Colonic mucosa (tissue), 4 donors: ENCODE measurements at regions not wholly inside any gene's neighbourhood (a gene's known extent, or its start where the extent isn't known, plus 50 kb on each side); places are given as distances from the start of the nearest gene placed in this dataset.

Source experiments
- DNase-seq: peaks from one replicate; pipeline ENCODE4 v3.0.0-alpha.2; 2020
- H3K27ac ChIP-seq: fragments of 200-600 bp; one replicate; pipeline ENCODE4 v1.8.0; 2021
- H3K27me3 ChIP-seq: fragments of 200-600 bp; one replicate; pipeline ENCODE4 v1.8.0; 2021
- H3K36me3 ChIP-seq: fragments of 200-600 bp; one replicate; pipeline ENCODE4 v1.8.0; 2021
- H3K4me1 ChIP-seq: fragments of 200-600 bp; one replicate; pipeline ENCODE4 v1.8.0; 2021; ENCODE audit warnings: mild to moderate bottlenecking
- H3K4me3 ChIP-seq: fragments of 200-600 bp; one replicate; pipeline ENCODE4 v1.8.0; 2021
- H3K9ac ChIP-seq, 2 donors: one replicate each; pipeline ENCODE4 v1.7.0; 2013; ENCODE audit warnings: control low read depth in 2 of 2, low read depth in 2 of 2, low read length in 2 of 2
- H3K9me3 ChIP-seq: fragments of 200-600 bp; one replicate; pipeline ENCODE4 v1.8.0; 2021
- CTCF ChIP-seq: fragments of 200-600 bp; IDR thresholded peaks from one replicate; pipeline ENCODE4 v1.8.0; 2022; ENCODE audit warnings: antibody characterized with exemption, mild to moderate bottlenecking
- intact Hi-C: fragments of 100-400 bp; cut with DNase I; formaldehyde crosslinking; loops from one replicate; pipeline ENCODE4 v1.14.1; 2022
- donor health status: healthy.
- donor health status: DM: no; HTN: no; CAD: no.
- donor health status: DM: no; HTN: no; CAD: no.

GRCh38 chr10:3943695-3944257, 158.8 kb upstream of the KLF6 start:
- Histone ChIP-seq H3K4me3 (no peak overlapping the region), H3K9ac (no peak overlapping the region), H3K9me3 (no peaks in the 10 kb centered on the region), H3K36me3 (no peaks in the 10 kb centered on the region), H3K27ac (no peak overlapping the region), H3K4me1 (no peaks in the 10 kb centered on the region), H3K27me3 (no peaks in the 10 kb centered on the region)
- TF ChIP-seq CTCF: no peak
- intact Hi-C loops: no loop called here
- DNase-seq: no peak

DNA sequence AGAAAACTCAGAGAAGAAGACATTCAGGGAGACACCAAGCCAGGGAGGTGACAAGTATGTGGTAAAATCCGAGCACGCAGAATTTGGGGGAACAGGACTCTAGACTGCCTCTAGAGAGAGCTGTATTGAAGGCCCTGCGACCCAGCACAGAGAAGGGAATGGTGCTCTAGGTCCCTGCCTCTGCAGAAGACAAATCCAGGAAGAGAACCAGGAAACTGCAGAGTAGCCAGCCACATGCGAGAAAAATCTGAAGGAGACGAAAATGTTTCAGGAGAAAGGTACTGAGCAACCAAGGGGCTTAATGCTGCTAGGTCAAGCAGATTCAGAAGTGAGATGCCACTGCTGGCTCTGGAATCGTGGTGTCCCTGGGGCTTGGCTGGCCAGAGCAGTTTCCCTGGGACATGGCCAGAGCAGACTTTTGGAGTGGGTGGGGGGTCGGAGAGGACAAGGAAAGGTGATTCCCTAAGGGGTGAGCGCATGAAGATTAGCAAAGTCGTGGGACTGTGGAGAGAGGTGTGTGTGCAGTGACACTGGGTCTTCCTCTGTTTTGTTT, 158.0 kb upstream of the KLF6 start:
- intact Hi-C loops: no loop called here
- H3K27ac ChIP-seq: no peak overlapping the region
- H3K9me3 ChIP-seq: no peaks in the 10 kb centered on the region
- no peaks in the 10 kb centered on the region for H3K27me3 ChIP-seq
- TF ChIP-seq CTCF: no peak
- H3K4me1 ChIP-seq: no peaks in the 10 kb centered on the region
- H3K36me3 ChIP-seq: no peaks in the 10 kb centered on the region
- H3K9ac ChIP-seq: no peak overlapping the region
- DNase-seq: no peak
- no peak overlapping the region for H3K4me3 ChIP-seq

- H3K4me1 ChIP-seq: no peaks in the 10 kb centered on the region
- intact Hi-C loops: no loop called here
- no peak for DNase-seq
- no peak overlapping the region for H3K9ac ChIP-seq
- TF ChIP-seq CTCF: no peak
- no peaks in the 10 kb centered on the region for H3K27me3 ChIP-seq
- no peak overlapping the region for H3K4me3 ChIP-seq
- no peaks in the 10 kb centered on the region for H3K9me3 ChIP-seq
- no peaks in the 10 kb centered on the region for H3K36me3 ChIP-seq
- H3K27ac ChIP-seq: no peak overlapping the region
Observed at GRCh38 chr10:3941676-3942075, 156.7 kb upstream of the KLF6 start.

DNA sequence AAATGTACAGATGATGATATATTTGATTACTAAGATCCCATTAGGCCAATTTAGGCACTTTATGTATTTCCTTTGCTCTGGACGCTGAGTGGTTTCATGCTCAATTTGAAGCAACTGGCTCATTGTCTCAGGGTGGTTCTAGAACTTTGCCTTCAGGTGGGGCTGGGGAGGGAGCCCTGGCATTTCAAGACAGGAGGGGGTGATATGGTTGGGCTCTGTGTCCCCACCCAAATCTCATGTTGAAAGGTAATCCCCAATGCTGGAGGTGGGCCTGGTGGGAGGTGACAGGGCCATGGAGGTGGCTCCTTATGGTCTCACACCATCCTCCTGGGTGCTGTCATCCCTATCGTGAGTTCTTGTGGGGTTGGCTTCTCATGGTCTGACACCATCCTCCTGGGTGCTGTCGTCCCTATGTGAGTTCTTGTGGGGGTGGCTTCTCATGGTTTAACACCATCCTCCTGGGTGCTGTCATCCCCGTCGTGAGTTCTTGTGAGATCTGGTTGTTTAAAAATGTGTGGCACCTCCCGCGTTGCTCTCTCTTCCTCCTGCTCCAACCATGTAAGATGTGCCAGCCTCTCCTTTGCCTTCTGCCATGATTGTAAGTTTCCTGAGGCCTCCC, 151.5 kb upstream of the KLF6 start:
- no peak for TF ChIP-seq CTCF
- peak overlapping the region; percentile 77 for H3K27ac ChIP-seq
- no peaks in the 10 kb centered on the region for H3K4me1 ChIP-seq
- H3K9ac ChIP-seq: peak overlapping the region; percentile 1 to 14
- DNase-seq: peak; percentile 66
- no peaks in the 10 kb centered on the region for H3K9me3 ChIP-seq
- H3K4me3 ChIP-seq: no peak overlapping the region
- intact Hi-C loops: no loop called here
- H3K36me3 ChIP-seq: no peaks in the 10 kb centered on the region
- no peaks in the 10 kb centered on the region for H3K27me3 ChIP-seq

- DNase-seq: peak; percentile 87
- TF ChIP-seq CTCF: no peak
- Histone ChIP-seq H3K4me3 (no peak overlapping the region), H3K9ac (peak overlapping the region in 1 of 2 donors; percentile 43), H3K4me1 (no peaks in the 10 kb centered on the region), H3K27me3 (no peaks in the 10 kb centered on the region), H3K36me3 (no peaks in the 10 kb centered on the region), H3K27ac (peak overlapping the region; percentile 77), H3K9me3 (no peaks in the 10 kb centered on the region)
- intact Hi-C loops: no loop called here
Observed at GRCh38 chr10:3935933-3936359, 150.9 kb upstream of the KLF6 start.
